ENCODE measurements at regions not wholly inside any gene's neighbourhood (a gene's known extent, or its start where the extent isn't known, plus 50 kb on each side); places are given as distances from the start of the nearest gene placed in this dataset.

GRCh38 chr5:165175041-165175440, 1669.6 kb downstream of the MAT2B start:
- DNase-seq (ENCODE audit: low read depth), result no peak

GRCh38 chr5:165184183-165184582, 1678.8 kb downstream of the MAT2B start:
- no peak for DNase-seq (ENCODE audit: low read depth)

- DNase-seq (ENCODE audit: low read depth), result no peak
Observed at GRCh38 chr5:165185716-165186115, 1680.3 kb downstream of the MAT2B start.

- no peak for DNase-seq (ENCODE audit: low read depth)
Observed at GRCh38 chr5:165187815-165188214, 1682.4 kb downstream of the MAT2B start.

- no peak for DNase-seq (ENCODE audit: low read depth)
Observed at GRCh38 chr5:165188556-165189175, 1683.2 kb downstream of the MAT2B start.

GRCh38 chr5:165196961-165197360, 1691.5 kb downstream of the MAT2B start:
- DNase-seq (ENCODE audit: low read depth), result no peak

GRCh38 chr5:165201369-165201768, 1696.0 kb downstream of the MAT2B start:
- no peak for DNase-seq (ENCODE audit: low read depth)

- DNase-seq (ENCODE audit: low read depth), result no peak
Observed at GRCh38 chr5:165201771-165202518, 1696.5 kb downstream of the MAT2B start.

- DNase-seq (ENCODE audit: low read depth), result no peak
Observed at GRCh38 chr5:165202519-165202910, 1697.1 kb downstream of the MAT2B start.

GRCh38 chr5:165209101-165209727, 1703.8 kb downstream of the MAT2B start:
- peak; percentile 11 for DNase-seq (ENCODE audit: low read depth)

GRCh38 chr5:165224366-165225045, 1719.1 kb downstream of the MAT2B start:
- no peak for DNase-seq (ENCODE audit: low read depth)

GRCh38 chr5:165227515-165227914, 1722.1 kb downstream of the MAT2B start:
- no peak for DNase-seq (ENCODE audit: low read depth)

GRCh38 chr5:165228184-165228583, 1722.8 kb downstream of the MAT2B start:
- DNase-seq (ENCODE audit: low read depth), result no peak

- no peak for DNase-seq (ENCODE audit: low read depth)
Observed at GRCh38 chr5:165231821-165232508, 1726.5 kb downstream of the MAT2B start.

GRCh38 chr5:165232509-165233028, 1727.2 kb downstream of the MAT2B start:
- no peak for DNase-seq (ENCODE audit: low read depth)

- DNase-seq (ENCODE audit: low read depth), result no peak
Observed at GRCh38 chr5:165241811-165242210, 1736.4 kb downstream of the MAT2B start.

- no peak for DNase-seq (ENCODE audit: low read depth)
Observed at GRCh38 chr5:165242646-165243045, 1737.2 kb downstream of the MAT2B start.

GRCh38 chr5:165244407-165244806, 1739.0 kb downstream of the MAT2B start:
- DNase-seq (ENCODE audit: low read depth), result no peak

GRCh38 chr5:165258197-165258771, 1752.9 kb downstream of the MAT2B start:
- no peak for DNase-seq (ENCODE audit: low read depth)

- no peak for DNase-seq (ENCODE audit: low read depth)
Observed at GRCh38 chr5:165260426-165260825, 1755.0 kb downstream of the MAT2B start.

- no peak for DNase-seq (ENCODE audit: low read depth)
Observed at GRCh38 chr5:165263536-165263935, 1758.1 kb downstream of the MAT2B start.

Data from RPMI7951 (cell line).